H9 (cell line): ENCODE measurements at regions not wholly inside any gene's neighbourhood (a gene's known extent, or its start where the extent isn't known, plus 50 kb on each side); places are given as distances from the start of the nearest gene placed in this dataset.

Experiments
- DNase-seq: peaks from one replicate; pipeline ENCODE4 v3.0.0-alpha.2; 2017
- H2AFZ ChIP-seq: one replicate; pipeline ENCODE4 v1.6.1; 2013; ENCODE audit warnings: mild to moderate bottlenecking, low read length, control low read depth, moderate library complexity
- H2AK5ac ChIP-seq: 2 replicates; pipeline ENCODE4 v1.6.1; 2013; ENCODE audit warnings: low read length, control low read depth, mixed read lengths; ENCODE audit not compliant: insufficient read length
- H2BK120ac ChIP-seq: one replicate; pipeline ENCODE4 v1.6.1; 2013; ENCODE audit warnings: low read depth, mild to moderate bottlenecking, low read length, control low read depth, inconsistent platforms; ENCODE audit not compliant: poor library complexity, severe bottlenecking
- H2BK12ac ChIP-seq: 2 replicates; pipeline ENCODE4 v1.6.1; 2013; ENCODE audit warnings: low read length, control low read depth, mixed read lengths, low read depth; ENCODE audit not compliant: insufficient read length
- H2BK15ac ChIP-seq: 2 replicates; pipeline ENCODE4 v1.6.1; 2013; ENCODE audit warnings: low read depth, low read length, control low read depth
- H2BK20ac ChIP-seq: one replicate; pipeline ENCODE4 v1.6.1; 2013; ENCODE audit warnings: low read depth, mild to moderate bottlenecking, low read length, control low read depth, inconsistent platforms; ENCODE audit not compliant: poor library complexity, severe bottlenecking
- H2BK5ac ChIP-seq: 2 replicates; pipeline ENCODE4 v1.6.1; 2013; ENCODE audit warnings: low read length, control low read depth, mixed read lengths; ENCODE audit not compliant: insufficient read length
- H3K14ac ChIP-seq: 2 replicates; pipeline ENCODE4 v1.6.1; 2013; ENCODE audit warnings: low read length, control low read depth; ENCODE audit not compliant: insufficient read depth
- H3K18ac ChIP-seq: 2 replicates; pipeline ENCODE4 v1.6.1; 2013; ENCODE audit warnings: low read depth, mild to moderate bottlenecking, mixed read lengths, low read length, control low read depth; ENCODE audit not compliant: insufficient read length
- H3K23ac ChIP-seq: 2 replicates; pipeline ENCODE4 v1.6.1; 2013; ENCODE audit warnings: low read length, control low read depth, mixed read lengths, low read depth; ENCODE audit not compliant: insufficient read length
- H3K23me2 ChIP-seq: 2 replicates; pipeline ENCODE4 v1.6.1; 2013; ENCODE audit warnings: low read depth, mild to moderate bottlenecking, mixed read lengths, low read length, control low read depth; ENCODE audit not compliant: insufficient read length, poor library complexity, severe bottlenecking
- H3K27ac ChIP-seq: 2 replicates; pipeline ENCODE4 v1.5.1; 2013; ENCODE audit warnings: low read length, control low read depth, mixed read lengths, low read depth; ENCODE audit not compliant: insufficient read length
- H3K27me3 ChIP-seq: 2 replicates; pipeline ENCODE4 v1.6.1; 2013; ENCODE audit warnings: low read length, control low read depth, inconsistent platforms; ENCODE audit not compliant: insufficient read depth
- H3K4ac ChIP-seq: 2 replicates; pipeline ENCODE4 v1.6.1; 2013; ENCODE audit warnings: low read depth, mild to moderate bottlenecking, control low read depth, inconsistent platforms, low read length, moderate library complexity
- H3K4me1 ChIP-seq: 2 replicates; pipeline ENCODE4 v1.6.1; 2013; ENCODE audit warnings: low read length, control low read depth, inconsistent platforms; ENCODE audit not compliant: insufficient read depth
- H3K4me2 ChIP-seq: 2 replicates; pipeline ENCODE4 v1.6.1; 2013; ENCODE audit warnings: low read length, control low read depth, mixed read lengths; ENCODE audit not compliant: insufficient read length, insufficient read depth
- H3K56ac ChIP-seq: 2 replicates; pipeline ENCODE4 v1.6.1; 2013; ENCODE audit warnings: low read depth, mild to moderate bottlenecking, mixed read lengths, low read length, control low read depth; ENCODE audit not compliant: insufficient read length
- H3K79me1 ChIP-seq: 2 replicates; pipeline ENCODE4 v1.6.1; 2013; ENCODE audit warnings: low read depth, mild to moderate bottlenecking, moderate library complexity, low read length, control low read depth, inconsistent platforms; ENCODE audit not compliant: insufficient read depth, poor library complexity, severe bottlenecking
- H3K79me2 ChIP-seq: 2 replicates; pipeline ENCODE4 v1.6.1; 2013; ENCODE audit warnings: low read length, control low read depth, inconsistent platforms; ENCODE audit not compliant: insufficient read depth
- H3K9ac ChIP-seq: 2 replicates; pipeline ENCODE4 v1.6.1; 2013; ENCODE audit warnings: low read length, control low read depth, mixed read lengths; ENCODE audit not compliant: insufficient read length; ENCODE audit errors: extremely low read depth
- H3K9me3 ChIP-seq: one replicate; pipeline ENCODE4 v1.6.1; 2013; ENCODE audit warnings: low read depth, low read length, inconsistent platforms; ENCODE audit not compliant: control insufficient read depth
- H3T11ph ChIP-seq: one replicate; pipeline ENCODE4 v1.6.1; 2013; ENCODE audit warnings: mild to moderate bottlenecking, low read length, control low read depth, inconsistent platforms
- H4K20me1 ChIP-seq: one replicate; pipeline ENCODE4 v1.6.1; 2013; ENCODE audit not compliant: control insufficient read depth, insufficient read length, insufficient read depth
- H4K5ac ChIP-seq: 2 replicates; pipeline ENCODE4 v1.6.1; 2013; ENCODE audit warnings: low read depth, mild to moderate bottlenecking, mixed read lengths, low read length, control low read depth; ENCODE audit not compliant: insufficient read length
- H4K8ac ChIP-seq: replicated peaks from 2 replicates; pipeline ENCODE4 v1.6.1; 2013; ENCODE audit warnings: low read length, control low read depth, mixed read lengths, low read depth; ENCODE audit not compliant: insufficient read length
- H4K91ac ChIP-seq: 2 replicates; pipeline ENCODE4 v1.6.1; 2013; ENCODE audit warnings: low read depth, mild to moderate bottlenecking, moderate library complexity, mixed read lengths, low read length, control low read depth; ENCODE audit not compliant: insufficient read length
- H3K27ac Mint-ChIP-seq, 3 experiments: 2 replicates in 2 of 3; 3 replicates in 1 of 3; pipeline ENCODE4 v1.8.0; 2020 to 2021; ENCODE audit warnings: mixed read lengths in 3 of 3, mild to moderate bottlenecking in 1 of 3, moderate library complexity in 1 of 3
- H3K27me3 Mint-ChIP-seq: 2 replicates; pipeline ENCODE4 v1.8.0; 2021; ENCODE audit warnings: low read depth, mild to moderate bottlenecking, moderate library complexity, mixed read lengths
- H3K36me3 Mint-ChIP-seq, 3 experiments: 2 replicates in 2 of 3; 3 replicates in 1 of 3; pipeline ENCODE4 v1.8.0; 2020 to 2021; ENCODE audit warnings: low read depth in 3 of 3, mixed read lengths in 3 of 3; ENCODE audit not compliant: insufficient read depth in 1 of 3
- H3K4me1 Mint-ChIP-seq, 2 experiments: 2 replicates each; pipeline ENCODE4 v1.8.0; 2020; ENCODE audit warnings: mixed read lengths in 2 of 2
- H3K4me3 Mint-ChIP-seq, 2 experiments: 2 replicates in 1 of 2; 3 replicates in 1 of 2; pipeline ENCODE4 v1.8.0; 2020 to 2021; ENCODE audit warnings: mild to moderate bottlenecking in 2 of 2, mixed read lengths in 2 of 2, moderate library complexity in 1 of 2
- H3K9me3 Mint-ChIP-seq, 2 experiments: 2 replicates in 1 of 2; 3 replicates in 1 of 2; pipeline ENCODE4 v1.8.0; 2020; ENCODE audit warnings: mild to moderate bottlenecking in 2 of 2, mixed read lengths in 2 of 2, moderate library complexity in 1 of 2
- WGBS: extraction: QIAGEN DNeasy Blood & Tissue Kit; methylation state at CpG from one replicate; pipeline ENCODE4 v1.1.7; 2013; ENCODE audit warnings: missing lambda C conversion rate, low lambda C conversion rate, mixed read lengths; ENCODE audit not compliant: insufficient read length; ENCODE audit errors: extremely low coverage; 5-methylcytosine and 5-hydroxymethylcytosine counted together
- TF ChIP-seq, protein P1 (sequence below): fragments of 200-600 bp; sonication (generic); conservative IDR thresholded peaks from 3 replicates; pipeline ENCODE4 v1.8.0; 2021; ENCODE audit warnings: antibody characterized with exemption, mild to moderate bottlenecking

DNA sequence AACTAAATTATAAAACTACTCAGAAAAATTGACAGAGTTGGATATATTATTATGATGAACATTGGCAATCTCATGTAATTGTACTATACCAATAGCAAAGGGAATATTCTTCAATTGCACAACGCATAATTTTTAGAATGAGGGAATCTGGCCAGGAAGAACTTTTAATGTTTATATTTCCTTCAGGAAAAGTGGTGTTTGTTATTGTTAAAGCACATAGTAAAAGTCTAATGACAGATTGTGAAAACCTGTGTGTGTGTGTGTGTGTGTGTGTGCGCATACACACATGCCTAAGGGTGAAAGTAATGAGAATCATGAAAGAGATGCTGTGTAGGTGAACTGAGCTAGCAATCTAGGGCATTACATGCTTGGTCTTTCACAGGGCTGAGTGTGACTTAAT lies 877.7 kb downstream of the SLC6A15 start:
- TF ChIP-seq, protein P1, sequence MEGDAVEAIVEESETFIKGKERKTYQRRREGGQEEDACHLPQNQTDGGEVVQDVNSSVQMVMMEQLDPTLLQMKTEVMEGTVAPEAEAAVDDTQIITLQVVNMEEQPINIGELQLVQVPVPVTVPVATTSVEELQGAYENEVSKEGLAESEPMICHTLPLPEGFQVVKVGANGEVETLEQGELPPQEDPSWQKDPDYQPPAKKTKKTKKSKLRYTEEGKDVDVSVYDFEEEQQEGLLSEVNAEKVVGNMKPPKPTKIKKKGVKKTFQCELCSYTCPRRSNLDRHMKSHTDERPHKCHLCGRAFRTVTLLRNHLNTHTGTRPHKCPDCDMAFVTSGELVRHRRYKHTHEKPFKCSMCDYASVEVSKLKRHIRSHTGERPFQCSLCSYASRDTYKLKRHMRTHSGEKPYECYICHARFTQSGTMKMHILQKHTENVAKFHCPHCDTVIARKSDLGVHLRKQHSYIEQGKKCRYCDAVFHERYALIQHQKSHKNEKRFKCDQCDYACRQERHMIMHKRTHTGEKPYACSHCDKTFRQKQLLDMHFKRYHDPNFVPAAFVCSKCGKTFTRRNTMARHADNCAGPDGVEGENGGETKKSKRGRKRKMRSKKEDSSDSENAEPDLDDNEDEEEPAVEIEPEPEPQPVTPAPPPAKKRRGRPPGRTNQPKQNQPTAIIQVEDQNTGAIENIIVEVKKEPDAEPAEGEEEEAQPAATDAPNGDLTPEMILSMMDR = no peak
- Mint-ChIP-seq H3K27me3 (peaks cover 11% of the 10 kb centered on the region), H3K27ac (no peak overlapping the region), H3K9me3 (peaks cover 18 to 21% of the 10 kb centered on the region in 2 experiments), H3K4me1 (peaks cover 7 to 11% of the 10 kb centered on the region in 2 experiments), H3K4me3 (no peak overlapping the region), H3K36me3 (peaks cover 3 to 9% (median 5%) of the 10 kb centered on the region in 3 experiments; a peak in 6 of 7 replicates)
- H3K18ac ChIP-seq = no peak overlapping the region
- H2AK5ac ChIP-seq = no peak overlapping the region
- no peak overlapping the region for H4K5ac ChIP-seq
- H2BK5ac ChIP-seq = no peak overlapping the region
- peaks cover 13% of the 10 kb centered on the region for H3K9me3 ChIP-seq
- DNase-seq = no peak
- H4K20me1 ChIP-seq = no peaks in the 10 kb centered on the region
- no peaks in the 10 kb centered on the region for H3K23me2 ChIP-seq
- H3K4me2 ChIP-seq = no peak overlapping the region
- no peak overlapping the region for H3T11ph ChIP-seq
- no peak overlapping the region for H3K27ac ChIP-seq
- no peak overlapping the region for H3K56ac ChIP-seq
- H3K27me3 ChIP-seq = no peaks in the 10 kb centered on the region
- no peaks in the 10 kb centered on the region for H3K4me1 ChIP-seq
- no peak overlapping the region for H2BK120ac ChIP-seq
- no peaks in the 10 kb centered on the region for H3K79me1 ChIP-seq
- H3K9ac ChIP-seq = no peak overlapping the region
- H3K4ac ChIP-seq = no peak overlapping the region
- no peak overlapping the region for H2BK12ac ChIP-seq
- no peak overlapping the region for H4K8ac ChIP-seq
- H2AFZ ChIP-seq = no peak overlapping the region
- no peak overlapping the region for H2BK20ac ChIP-seq
- no peak overlapping the region for H3K23ac ChIP-seq
- H3K14ac ChIP-seq = no peak overlapping the region
- H4K91ac ChIP-seq = no peak overlapping the region
- H2BK15ac ChIP-seq = no peak overlapping the region
- WGBS = no CpG with 5 or more reads among the region's 2 CpGs
- no peaks in the 10 kb centered on the region for H3K79me2 ChIP-seq
